ENCODE measurements at regions not wholly inside any gene's neighbourhood (a gene's known extent, or its start where the extent isn't known, plus 50 kb on each side); places are given as distances from the start of the nearest gene placed in this dataset.
"Not testable (repeated sequence)": the region's sequence is repeated elsewhere in the genome, so short reads cannot be mapped to it uniquely, and the experiment has no call there.

GRCh38 chr7:156511426-156511825, 129.1 kb upstream of the RNF32 start:
- no peak for DNase-seq

- DNase-seq = no peak
Observed at GRCh38 chr7:156510966-156511365, 129.6 kb upstream of the RNF32 start.

GRCh38 chr7:156509216-156509615, 131.4 kb upstream of the RNF32 start:
- DNase-seq = no peak

GRCh38 chr7:156505876-156506275, 134.7 kb upstream of the RNF32 start:
- no peak for DNase-seq

GRCh38 chr7:156504687-156505545, 135.7 kb upstream of the RNF32 start:
- DNase-seq = no peak

GRCh38 chr7:156504006-156504405, 136.6 kb upstream of the RNF32 start:
- DNase-seq = no peak

- no peak for DNase-seq
Observed at GRCh38 chr7:156503196-156503595, 137.4 kb upstream of the RNF32 start.

GRCh38 chr7:156501815-156502214, 138.8 kb upstream of the RNF32 start:
- DNase-seq = not testable (repeated sequence)

GRCh38 chr7:156499247-156499881, 141.2 kb upstream of the RNF32 start:
- no peak for DNase-seq

- no peak for DNase-seq
Observed at GRCh38 chr7:156497776-156498509, 142.6 kb upstream of the RNF32 start.

- no peak for DNase-seq
Observed at GRCh38 chr7:156496865-156497264, 143.7 kb upstream of the RNF32 start.

- no peak for DNase-seq
Observed at GRCh38 chr7:156496363-156496769, 144.2 kb upstream of the RNF32 start.

GRCh38 chr7:156494960-156495359, 145.6 kb upstream of the RNF32 start:
- no peak for DNase-seq

GRCh38 chr7:156493942-156494341, 146.6 kb upstream of the RNF32 start:
- no peak for DNase-seq

- DNase-seq = no peak
Observed at GRCh38 chr7:156492170-156492569, 148.4 kb upstream of the RNF32 start.

GRCh38 chr7:156491435-156491834, 149.1 kb upstream of the RNF32 start:
- DNase-seq = no peak

- no peak for DNase-seq
Observed at GRCh38 chr7:156490021-156490800, 150.4 kb upstream of the RNF32 start.

GRCh38 chr7:156487811-156488533, 152.6 kb upstream of the RNF32 start:
- no peak for DNase-seq

GRCh38 chr7:156480671-156481070, 159.9 kb upstream of the RNF32 start:
- no peak for DNase-seq

- no peak for DNase-seq
Observed at GRCh38 chr7:156479596-156479995, 161.0 kb upstream of the RNF32 start.

- DNase-seq = no peak
Observed at GRCh38 chr7:156478486-156478885, 162.1 kb upstream of the RNF32 start.

GRCh38 chr7:156475666-156476065, 164.9 kb upstream of the RNF32 start:
- no peak for DNase-seq
